Activated B cell treated with CpG ODN at 0.5 μM for 24 hours (primary cell): ENCODE measurements at regions not wholly inside any gene's neighbourhood (a gene's known extent, or its start where the extent isn't known, plus 50 kb on each side); places are given as distances from the start of the nearest gene placed in this dataset.

Experiments
- ATAC-seq: fragments of 200-7000 bp; cut with Tn5 transposase; one replicate; pipeline ENCODE4 v1.10.0; 2021; ENCODE audit warnings: low read depth, mild to moderate bottlenecking, moderate library complexity
- CTCF ChIA-PET: fragments of 350-600 bp; sonication (Branson Sonifier 250); formaldehyde crosslinking; loops from one replicate; lab custom pipeline; 2021; ENCODE audit warnings: antibody characterized with exemption; lab: Charles Lee
- POLR2A ChIA-PET: fragments of 350-600 bp; sonication (Branson Sonifier 250); formaldehyde crosslinking; loops from one replicate; lab custom pipeline; 2021; ENCODE audit warnings: antibody characterized with exemption; lab: Charles Lee
- DNase-seq: peaks from one replicate; pipeline ENCODE4 v3.0.0; 2022
- H3K27ac Mint-ChIP-seq: one replicate; pipeline ENCODE4 v1.8.0; 2020; ENCODE audit warnings: mixed read lengths
- H3K27me3 Mint-ChIP-seq: one replicate; pipeline ENCODE4 v1.8.0; 2021; ENCODE audit warnings: mixed read lengths
- H3K36me3 Mint-ChIP-seq: one replicate; pipeline ENCODE4 v1.8.0; 2021; ENCODE audit warnings: low read depth, mixed read lengths
- H3K4me1 Mint-ChIP-seq: one replicate; pipeline ENCODE4 v1.8.0; 2021; ENCODE audit warnings: mixed read lengths
- H3K4me3 Mint-ChIP-seq: one replicate; pipeline ENCODE4 v1.8.0; 2020; ENCODE audit warnings: mild to moderate bottlenecking, mixed read lengths
- H3K9me3 Mint-ChIP-seq: one replicate; pipeline ENCODE4 v1.8.0; 2020; ENCODE audit warnings: mixed read lengths
- intact Hi-C: fragments of 100-400 bp; cut with micrococcal nuclease; formaldehyde crosslinking; loops from one replicate; pipeline ENCODE4 v1.15.1; 2024
- TF ChIP-seq, protein P1 (sequence below): fragments of 200-600 bp; IDR thresholded peaks from one replicate; pipeline ENCODE4 v1.8.0; 2022; ENCODE audit warnings: antibody characterized with exemption, mild to moderate bottlenecking

DNA sequence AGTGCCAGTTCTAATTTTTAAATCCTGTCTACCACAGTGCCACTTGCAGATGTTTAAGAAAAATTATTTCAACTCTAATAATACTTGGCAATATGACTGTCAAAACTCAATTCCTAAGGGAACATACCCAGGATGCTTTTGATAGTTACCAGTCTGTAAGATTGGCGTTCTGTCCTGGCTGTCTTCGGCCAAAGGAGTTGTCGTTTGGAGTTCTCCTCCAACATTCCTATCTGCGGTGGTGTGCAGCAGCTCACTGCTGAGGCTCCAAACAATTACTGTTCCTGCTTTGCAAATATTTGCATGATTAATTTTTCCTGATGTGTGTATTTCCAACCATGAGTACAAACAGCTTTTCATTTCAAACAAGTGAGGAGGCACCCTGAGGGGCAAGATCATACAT, 330.8 kb upstream of the DPH6 start:
- CTCF ChIA-PET, result no interaction called here
- Mint-ChIP-seq H3K4me3 (no peak overlapping the region), H3K27ac (no peak overlapping the region), H3K27me3 (no peaks in the 10 kb centered on the region), H3K9me3 (peaks cover 4% of the 10 kb centered on the region), H3K36me3 (no peaks in the 10 kb centered on the region), H3K4me1 (no peaks in the 10 kb centered on the region)
- DNase-seq (no peak), ATAC-seq (no peak)
- intact Hi-C loops, result no loop called here
- TF ChIP-seq, protein P1, sequence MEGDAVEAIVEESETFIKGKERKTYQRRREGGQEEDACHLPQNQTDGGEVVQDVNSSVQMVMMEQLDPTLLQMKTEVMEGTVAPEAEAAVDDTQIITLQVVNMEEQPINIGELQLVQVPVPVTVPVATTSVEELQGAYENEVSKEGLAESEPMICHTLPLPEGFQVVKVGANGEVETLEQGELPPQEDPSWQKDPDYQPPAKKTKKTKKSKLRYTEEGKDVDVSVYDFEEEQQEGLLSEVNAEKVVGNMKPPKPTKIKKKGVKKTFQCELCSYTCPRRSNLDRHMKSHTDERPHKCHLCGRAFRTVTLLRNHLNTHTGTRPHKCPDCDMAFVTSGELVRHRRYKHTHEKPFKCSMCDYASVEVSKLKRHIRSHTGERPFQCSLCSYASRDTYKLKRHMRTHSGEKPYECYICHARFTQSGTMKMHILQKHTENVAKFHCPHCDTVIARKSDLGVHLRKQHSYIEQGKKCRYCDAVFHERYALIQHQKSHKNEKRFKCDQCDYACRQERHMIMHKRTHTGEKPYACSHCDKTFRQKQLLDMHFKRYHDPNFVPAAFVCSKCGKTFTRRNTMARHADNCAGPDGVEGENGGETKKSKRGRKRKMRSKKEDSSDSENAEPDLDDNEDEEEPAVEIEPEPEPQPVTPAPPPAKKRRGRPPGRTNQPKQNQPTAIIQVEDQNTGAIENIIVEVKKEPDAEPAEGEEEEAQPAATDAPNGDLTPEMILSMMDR, result no peak
- POLR2A ChIA-PET, result no interaction called here

DNA sequence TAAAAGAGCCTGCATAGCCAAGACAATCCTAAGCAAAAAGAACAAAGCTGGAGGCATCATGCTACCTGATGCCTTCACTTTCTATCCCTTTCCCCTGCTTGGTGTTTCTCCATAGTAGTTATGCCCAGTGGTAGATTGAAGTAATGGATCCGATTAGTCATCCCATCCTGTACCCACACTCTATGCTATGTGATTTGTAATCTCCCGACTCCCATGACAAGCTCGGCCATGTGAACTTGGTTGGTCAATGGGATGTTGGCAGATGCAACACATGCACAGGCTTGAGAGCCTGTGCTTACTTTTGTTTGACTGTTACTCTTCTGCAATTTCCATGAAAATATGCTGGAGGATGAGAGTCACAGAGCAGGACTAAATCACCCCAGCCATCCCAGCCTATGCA, 334.9 kb upstream of the DPH6 start:
- TF ChIP-seq, protein P1, result no peak
- no peaks in the 10 kb centered on the region for H3K36me3 Mint-ChIP-seq
- no peaks in the 10 kb centered on the region for H3K27me3 Mint-ChIP-seq
- H3K4me3 Mint-ChIP-seq, result no peak overlapping the region
- H3K27ac Mint-ChIP-seq, result no peak overlapping the region
- DNase-seq, result no peak
- ChIA-PET CTCF (no interaction called here), POLR2A (no interaction called here)
- peaks cover 8% of the 10 kb centered on the region for H3K9me3 Mint-ChIP-seq
- no peak for ATAC-seq
- H3K4me1 Mint-ChIP-seq, result no peaks in the 10 kb centered on the region
- intact Hi-C loops, result no loop called here

DNA sequence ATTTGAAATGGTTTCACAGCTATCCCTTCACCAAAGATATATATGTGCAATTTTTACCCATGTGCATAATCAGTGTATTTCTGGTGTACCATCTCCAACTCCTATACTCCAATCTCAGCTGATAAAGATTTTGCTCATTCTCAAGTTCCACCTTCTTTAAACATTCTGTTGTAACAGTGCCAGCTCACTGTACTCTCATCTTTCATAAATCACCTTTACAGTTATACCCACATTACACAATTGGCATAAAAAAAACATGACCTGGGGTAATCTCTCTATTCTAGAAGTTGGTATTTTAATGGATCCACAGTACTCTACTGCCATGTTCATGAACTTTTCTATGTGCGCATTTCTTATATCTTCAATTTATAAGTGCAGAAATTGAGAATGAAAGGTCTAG, 339.9 kb upstream of the DPH6 start:
- TF ChIP-seq, protein P1, result no peak
- no peaks in the 10 kb centered on the region for H3K27me3 Mint-ChIP-seq
- H3K4me3 Mint-ChIP-seq, result no peak overlapping the region
- ATAC-seq, result no peak
- no peak overlapping the region for H3K27ac Mint-ChIP-seq
- H3K9me3 Mint-ChIP-seq, result peaks cover 4% of the 10 kb centered on the region
- no peaks in the 10 kb centered on the region for H3K36me3 Mint-ChIP-seq
- ChIA-PET POLR2A (no interaction called here), CTCF (no interaction called here)
- no peak for DNase-seq
- intact Hi-C loops, result no loop called here
- H3K4me1 Mint-ChIP-seq, result no peaks in the 10 kb centered on the region

DNA sequence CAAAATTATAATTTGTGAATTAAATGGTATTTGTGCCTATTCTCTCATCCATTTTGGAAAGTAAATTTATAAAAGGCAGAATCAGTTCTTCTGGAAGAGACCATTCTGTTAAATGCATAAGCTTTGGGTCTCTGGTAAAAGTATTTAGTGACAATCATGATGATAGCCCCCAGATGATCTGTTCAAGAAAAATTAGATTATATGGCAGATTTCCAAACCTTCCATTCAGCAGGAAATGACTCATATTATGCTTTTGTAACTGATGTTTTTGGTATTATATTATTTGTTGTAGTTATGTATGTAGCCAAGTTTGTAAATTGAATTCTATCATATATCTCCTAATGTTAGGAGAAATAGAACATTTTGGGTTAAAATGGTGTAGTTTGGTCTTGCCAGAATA, 340.8 kb upstream of the DPH6 start:
- ATAC-seq, result no peak
- Mint-ChIP-seq H3K36me3 (no peaks in the 10 kb centered on the region), H3K9me3 (peaks cover 4% of the 10 kb centered on the region), H3K27me3 (no peaks in the 10 kb centered on the region), H3K4me3 (no peak overlapping the region), H3K4me1 (no peaks in the 10 kb centered on the region), H3K27ac (no peak overlapping the region)
- DNase-seq, result no peak
- ChIA-PET CTCF (no interaction called here), POLR2A (no interaction called here)
- intact Hi-C loops, result no loop called here
- TF ChIP-seq, protein P1, result no peak

DNA sequence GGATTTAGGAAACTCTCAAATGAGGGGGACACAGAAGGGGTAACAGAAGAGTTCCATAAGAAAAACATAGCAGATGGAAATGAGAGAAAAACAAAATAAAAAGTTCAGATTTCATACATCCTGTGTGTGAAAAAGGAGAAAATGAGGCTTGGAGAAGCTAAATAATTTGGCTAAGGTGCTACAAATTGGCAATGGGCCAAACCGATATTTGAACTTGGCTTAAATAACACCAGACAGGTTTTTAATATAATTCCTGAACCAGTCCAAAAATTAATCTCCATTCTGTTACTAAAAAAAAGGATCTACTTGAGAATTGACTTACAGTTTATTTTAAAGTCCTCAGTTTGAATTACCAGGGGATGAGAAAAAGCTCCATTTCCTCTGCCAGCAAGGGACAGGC, 342.9 kb upstream of the DPH6 start:
- H3K4me1 Mint-ChIP-seq, result no peaks in the 10 kb centered on the region
- intact Hi-C loops, result no loop called here
- H3K9me3 Mint-ChIP-seq, result peaks cover 4% of the 10 kb centered on the region
- H3K27me3 Mint-ChIP-seq, result no peaks in the 10 kb centered on the region
- ATAC-seq, result no peak
- POLR2A ChIA-PET, result no interaction called here
- no peak for DNase-seq
- H3K36me3 Mint-ChIP-seq, result no peaks in the 10 kb centered on the region
- H3K27ac Mint-ChIP-seq, result no peak overlapping the region
- TF ChIP-seq, protein P1, result no peak
- CTCF ChIA-PET, result no interaction called here
- no peak overlapping the region for H3K4me3 Mint-ChIP-seq
